ENCODE measurements at regions not wholly inside any gene's neighbourhood (a gene's known extent, or its start where the extent isn't known, plus 50 kb on each side); places are given as distances from the start of the nearest gene placed in this dataset.
A peak's percentile ranks its signal among the peaks of the same experiment; 100 is the strongest.

DNA sequence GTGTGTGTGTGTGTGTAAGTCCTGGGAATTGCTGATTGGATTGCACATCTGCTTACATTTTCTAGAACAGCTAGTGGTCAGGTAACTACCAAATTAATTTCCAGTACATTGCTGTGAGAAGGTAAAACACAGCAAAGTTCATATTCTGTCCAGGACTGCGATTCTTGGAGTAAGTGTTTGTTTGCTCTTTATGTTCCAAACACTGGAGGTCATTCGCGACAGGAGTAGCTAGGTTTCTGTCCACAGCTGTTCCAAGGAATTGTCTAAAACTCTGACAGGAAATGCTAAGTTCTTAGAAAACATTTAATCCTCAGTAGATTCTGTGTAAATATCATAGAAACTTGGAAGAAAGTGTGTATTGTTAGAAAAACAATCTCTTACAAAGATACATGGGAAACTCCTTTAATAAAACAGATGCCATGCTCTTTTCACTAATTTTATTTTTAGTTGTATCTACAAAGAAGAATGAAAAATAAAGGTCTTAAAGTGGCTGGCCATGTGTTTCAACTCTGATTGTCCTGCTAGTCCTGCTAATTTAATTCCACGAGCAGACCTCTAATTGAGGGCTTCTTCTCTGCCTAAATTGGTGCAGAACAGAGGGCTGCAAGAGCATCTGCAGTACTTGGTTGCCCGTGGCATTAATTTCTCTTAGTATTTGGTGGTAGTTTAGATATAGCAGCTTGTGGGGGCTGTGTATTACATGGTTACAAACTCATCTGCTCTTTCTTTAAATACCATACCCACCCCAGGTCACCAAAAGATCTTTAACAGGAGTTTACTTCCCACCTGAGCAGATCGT is 464.5 kb downstream of the RASEF start:
- DNase-seq: peak; percentile 56

DNA sequence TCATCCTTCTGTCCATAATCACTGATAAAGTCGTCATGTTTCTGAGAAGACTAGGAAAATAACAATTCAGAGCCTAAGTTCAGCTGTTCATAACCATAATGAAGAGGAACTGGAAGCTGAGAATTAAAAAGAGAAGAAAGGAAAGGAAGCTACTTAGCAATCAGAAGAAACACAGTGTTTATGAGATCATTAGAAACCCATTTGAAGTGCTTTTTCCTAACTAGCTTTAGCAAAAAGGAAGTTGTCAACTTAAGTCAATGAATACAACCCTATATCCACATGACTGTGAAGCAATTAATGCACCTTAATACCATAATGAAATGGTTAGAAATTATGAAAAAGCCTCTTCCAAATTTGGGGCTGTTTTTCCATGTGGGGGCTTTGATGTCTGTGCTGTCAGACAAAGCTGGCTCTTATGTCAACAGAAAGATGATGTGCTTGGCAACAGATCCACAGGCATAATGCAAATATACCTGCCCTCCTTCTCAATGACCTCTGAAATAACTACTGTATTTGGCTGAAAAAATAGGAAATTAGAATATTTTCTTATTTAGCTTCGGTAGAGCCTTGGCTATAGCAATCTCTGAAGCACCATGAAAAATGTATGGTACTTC is 463.5 kb downstream of the RASEF start:
- DNase-seq: peak; percentile 75

DNA sequence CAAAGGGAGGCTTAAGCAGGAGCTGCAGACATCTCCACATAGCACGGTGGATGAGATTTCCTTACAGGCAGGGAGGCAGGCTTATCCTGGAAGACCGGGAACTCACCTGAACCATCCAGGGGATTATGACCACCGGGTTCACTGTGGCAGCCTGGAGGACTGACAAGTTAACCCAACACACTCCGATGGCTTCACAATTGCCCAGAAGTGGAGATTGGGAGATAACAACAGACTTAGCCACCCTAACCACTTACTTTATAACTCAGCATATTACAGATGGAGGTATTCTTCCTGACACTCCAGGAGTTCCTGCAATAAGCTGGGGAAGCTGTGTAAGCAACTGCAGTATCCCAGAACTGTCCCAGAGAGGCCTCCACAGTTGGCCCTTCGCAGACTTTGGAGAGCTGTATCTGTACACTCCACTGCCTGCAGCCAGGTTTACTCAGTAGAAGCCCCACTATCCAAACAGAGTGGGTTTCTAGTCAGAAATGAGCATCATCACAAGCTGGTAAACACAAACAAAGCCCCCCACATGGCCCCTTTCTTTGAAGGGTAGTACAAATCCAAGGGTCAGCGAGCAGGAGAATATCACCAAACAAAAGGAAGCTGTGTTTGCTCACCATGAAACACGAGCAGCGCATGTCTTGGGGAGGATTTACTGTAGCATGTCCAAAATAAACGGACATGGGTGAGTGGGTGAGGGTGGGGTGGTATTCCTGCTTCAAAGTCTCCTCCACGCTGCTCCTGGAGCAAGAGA is 462.2 kb downstream of the RASEF start:
- DNase-seq: peak; percentile 67

DNA sequence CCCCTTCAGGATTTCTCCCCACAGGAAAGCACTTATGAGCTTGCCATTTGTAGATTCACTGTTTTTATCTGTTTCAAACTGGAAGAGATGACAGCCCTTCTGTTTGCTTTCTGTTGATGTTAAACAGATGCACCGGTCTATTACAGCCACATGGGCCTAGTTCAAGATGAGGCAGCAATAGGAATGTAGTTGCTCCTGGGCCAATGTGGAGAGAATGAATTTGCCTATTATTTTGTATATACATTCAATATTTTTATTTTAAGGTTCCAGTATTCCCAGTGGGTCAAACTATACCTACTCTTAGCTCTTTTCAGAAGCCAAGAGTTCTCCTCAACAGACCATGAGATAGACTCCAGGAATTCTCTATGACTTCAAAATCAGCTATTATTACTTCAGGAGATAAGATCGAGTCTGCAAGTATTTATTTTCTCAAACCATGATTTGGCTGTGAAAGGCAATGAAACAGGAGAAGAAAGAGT is 461.6 kb downstream of the RASEF start:
- peak; percentile 67 for DNase-seq

DNA sequence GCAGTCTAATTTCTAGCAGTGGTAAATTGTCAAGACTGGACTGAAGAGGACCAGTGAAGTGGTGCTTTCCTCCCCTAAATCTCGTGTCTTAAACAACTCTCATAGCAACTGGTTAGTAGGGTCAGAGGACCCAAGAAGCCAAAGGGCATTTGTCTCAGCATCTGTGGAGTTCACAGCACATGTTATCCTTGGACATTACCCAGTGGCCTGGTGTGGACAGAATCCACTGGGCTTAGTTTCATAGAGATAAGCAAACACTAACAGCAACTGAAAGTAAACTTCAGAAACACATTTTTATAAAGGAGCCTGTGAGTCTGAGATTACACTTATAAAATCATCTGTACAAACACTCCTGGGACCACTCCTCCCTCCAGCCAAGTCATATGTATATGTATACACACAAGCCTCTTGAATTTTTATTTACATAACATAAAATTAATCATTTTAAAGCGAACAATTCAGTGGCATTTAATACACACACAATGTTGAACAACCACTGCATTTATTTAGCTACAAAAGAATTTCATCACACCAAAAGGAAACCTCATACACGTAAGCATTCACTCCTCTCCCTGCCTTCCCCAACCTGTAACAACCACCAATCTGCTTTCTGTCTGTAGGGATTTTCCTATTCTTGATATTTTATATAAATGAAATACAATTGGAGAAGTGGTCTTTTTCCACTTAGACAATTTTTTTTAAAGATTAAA is 457.8 kb downstream of the RASEF start:
- peak; percentile 28 for DNase-seq

DNA sequence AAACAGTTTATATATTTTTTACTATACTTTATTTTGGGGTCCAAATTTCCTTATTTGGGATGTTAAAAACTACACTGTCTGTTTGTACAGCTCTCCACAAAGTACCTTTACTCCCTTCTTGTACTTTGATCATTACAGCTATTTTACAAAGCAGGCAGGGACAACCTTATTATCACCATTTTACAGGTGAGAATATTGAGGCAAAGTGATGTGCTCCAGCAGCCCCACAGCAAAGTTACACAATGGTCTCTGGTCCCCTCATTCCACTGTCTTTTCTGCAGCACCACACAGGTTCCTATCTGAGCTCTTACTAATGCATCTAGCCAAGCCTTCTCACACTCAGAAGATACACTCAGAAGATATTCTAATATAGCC is 457.3 kb downstream of the RASEF start:
- no peak for DNase-seq

DNA sequence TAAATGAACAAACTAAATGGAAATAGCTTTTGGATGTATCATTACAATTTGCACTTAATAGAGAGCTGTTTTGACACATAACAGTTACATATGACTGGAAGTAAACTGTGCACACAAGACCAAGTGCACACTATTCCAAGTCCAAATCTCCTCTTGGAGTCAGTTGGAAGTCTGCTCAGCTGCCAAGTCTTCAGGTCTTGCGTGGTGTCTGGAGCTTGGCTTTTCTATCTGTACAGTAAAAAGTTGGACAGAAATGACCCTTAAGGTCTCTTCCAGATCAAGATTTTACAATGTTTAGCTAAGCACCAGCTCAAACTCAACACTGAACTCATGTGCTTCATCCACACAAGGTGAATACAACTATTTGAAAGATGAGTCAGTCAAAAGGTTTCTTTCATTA is 456.9 kb downstream of the RASEF start:
- DNase-seq: no peak

DNA sequence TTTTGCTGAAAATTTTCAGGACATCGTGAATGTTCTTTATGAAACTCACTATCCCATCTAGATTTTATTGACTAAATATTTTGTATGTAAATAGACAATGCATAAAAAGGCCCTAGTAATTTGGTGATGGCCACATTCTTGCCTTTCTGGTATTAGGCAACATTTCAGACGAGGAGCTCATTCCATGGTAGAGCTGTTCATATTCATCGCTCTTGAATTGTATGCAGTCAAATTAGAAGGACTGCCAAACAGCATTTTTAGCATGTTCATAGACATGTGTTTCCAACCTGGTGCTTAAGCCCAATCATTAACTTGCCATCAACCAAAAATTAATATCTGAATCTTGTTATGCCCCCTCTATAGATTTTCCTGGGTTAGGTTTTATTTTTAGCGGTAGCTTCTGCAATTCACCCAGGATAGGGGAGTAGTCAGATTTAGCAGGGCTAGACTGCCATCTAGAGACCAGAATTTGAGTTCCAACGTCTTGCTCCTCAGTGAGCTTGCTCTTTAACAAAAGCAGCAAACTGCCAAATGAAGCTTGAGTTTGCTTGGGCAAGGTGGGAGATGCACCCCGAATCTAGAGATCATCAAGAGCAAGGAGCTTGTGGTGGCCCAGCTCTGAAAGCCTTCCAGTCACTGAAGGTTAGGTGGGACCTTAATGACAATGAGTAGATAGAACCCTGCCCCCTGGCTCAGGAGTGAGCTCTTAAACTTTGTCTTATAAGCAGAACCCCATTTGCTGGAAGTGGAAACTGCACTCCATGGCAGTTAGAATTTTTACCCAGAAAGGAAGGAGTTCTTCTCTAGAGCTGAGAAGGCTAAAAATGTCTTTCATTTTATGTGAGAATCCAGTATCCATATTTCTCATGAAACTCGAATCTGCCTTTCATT is 456.2 kb downstream of the RASEF start:
- peak; percentile 52 for DNase-seq

DNA sequence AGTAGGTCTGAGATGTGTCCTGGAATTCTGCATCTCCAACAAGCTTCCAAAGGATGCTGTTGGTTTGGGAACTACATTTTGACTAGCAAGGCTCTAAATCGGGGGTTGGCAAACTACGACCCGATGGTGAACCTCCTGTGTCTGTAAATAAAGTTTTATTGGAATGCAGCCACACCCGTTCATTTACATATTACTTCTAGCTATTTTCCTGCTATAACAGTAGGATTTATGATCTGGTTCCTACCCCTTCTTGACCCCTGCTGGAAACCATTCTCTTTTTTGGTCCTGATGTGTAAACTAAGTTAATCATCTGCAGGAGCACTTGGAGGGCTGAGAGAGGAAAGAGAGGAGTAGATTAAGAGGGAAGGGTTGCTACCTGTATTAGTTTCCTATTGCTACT is 454.5 kb downstream of the RASEF start:
- DNase-seq: no peak

DNA sequence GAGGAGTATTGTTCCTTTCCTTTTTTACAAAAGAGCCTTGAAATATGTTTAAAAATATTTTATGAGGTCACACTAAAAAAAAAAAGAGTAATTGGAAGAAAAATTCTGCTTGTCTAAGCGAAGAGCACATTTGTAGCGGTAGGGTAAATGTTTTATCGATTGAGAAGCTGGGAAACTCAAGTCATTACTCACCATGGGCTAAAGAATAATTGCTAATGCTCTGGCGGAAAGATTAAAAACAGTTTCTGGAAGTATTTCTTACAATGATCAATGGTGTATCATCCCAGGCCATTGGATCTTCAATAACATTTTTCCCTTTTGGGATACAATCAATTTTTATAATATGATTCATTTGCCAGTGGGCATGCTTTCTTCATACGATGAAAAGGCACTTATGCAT is 450.0 kb downstream of the RASEF start:
- no peak for DNase-seq

DNA sequence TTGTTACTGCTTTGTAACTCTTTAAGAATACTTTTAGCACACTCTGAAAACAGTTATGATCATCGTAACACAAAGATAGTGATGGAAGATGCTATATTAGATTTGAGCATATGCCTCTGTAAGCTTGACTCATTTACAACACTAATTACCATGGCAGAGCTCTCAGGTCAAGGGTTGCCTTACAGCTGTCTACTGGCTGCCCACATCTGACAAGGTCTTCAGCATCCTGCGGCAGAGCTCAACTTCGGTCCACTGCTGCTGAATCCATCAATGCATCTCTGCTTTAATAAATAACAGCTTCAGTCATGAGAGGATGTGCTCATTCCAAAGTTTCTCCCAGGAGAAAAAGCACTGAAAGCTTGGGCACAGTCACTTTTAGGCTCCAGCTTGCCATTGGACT is 449.4 kb downstream of the RASEF start:
- no peak for DNase-seq

DNA sequence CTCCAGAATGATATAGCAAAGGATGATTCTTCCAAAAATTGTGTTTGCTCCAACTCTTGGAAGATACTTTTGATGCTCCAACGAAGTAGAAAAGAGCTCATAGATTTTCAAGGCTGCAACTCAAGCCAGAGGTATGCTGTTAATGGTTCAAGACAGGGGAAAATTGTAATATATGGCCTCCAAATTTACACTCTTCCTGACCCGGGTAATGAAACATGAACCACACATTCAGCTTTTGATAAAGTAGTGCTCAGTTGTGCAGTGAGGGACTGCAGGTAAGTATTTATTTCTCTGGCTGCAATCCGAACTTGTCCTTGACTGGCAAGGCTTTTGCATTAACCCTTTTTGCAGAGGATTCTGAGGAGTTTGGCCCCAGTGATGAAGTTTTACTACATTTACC is 446.4 kb downstream of the RASEF start:
- DNase-seq: no peak

DNA sequence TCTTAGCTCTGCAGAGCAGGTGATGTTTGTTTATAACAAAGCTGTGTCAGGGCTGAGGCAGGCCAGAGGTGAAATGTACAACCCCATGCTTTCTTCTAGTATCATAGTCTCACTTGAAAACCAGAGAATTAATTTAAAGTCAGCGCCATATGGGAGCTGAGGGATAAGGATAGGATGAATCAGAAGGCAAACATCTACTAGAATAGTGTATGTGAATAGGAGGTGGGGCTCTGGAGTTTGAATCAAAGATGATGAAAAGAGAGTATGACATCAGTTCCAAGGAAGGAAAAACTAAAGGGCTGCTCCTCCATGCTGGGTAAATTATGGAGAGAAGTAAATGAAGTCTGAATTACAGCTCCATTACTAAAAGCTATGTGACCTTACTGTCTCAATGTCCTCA is 441.5 kb downstream of the RASEF start:
- DNase-seq: peak; percentile 95

DNA sequence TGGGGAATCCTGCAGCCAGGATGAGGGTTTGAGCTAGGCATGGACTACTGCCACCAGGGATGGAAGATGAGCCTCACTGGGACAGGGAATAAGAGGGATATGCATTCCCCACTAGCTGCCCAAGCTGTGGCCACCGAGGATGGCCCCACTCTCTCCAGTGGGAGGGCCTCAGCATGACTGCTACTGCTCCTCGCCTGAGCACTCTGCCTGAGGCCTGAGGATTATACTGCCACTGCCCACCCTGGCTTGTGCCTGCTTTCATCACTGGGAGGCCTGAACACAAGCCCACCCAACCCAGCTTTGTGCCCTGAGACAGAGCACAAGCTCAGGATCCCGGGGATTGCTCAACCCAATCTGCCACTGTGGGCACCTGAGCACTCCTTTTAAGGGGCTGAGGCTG is 425.6 kb downstream of the RASEF start:
- DNase-seq: no peak

DNA sequence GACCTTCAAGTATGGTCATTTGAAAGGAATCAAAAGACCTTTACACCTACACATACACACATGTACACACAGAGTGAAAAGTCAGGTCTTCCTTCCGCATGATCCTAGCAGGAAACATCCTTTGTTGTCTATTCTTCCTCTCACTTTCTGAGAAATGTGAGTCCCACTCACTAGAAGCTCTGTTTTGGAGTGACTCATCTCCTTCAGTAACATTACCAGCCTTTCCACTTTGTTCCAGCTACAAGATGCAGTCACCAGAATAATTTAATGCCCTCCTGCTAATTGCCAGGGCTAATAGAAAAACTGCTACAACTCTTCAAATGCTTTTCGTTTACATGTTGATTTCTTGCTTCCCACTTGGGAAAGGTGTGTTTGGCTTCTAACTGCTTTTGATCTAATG is 417.3 kb downstream of the RASEF start:
- no peak for DNase-seq

DNA sequence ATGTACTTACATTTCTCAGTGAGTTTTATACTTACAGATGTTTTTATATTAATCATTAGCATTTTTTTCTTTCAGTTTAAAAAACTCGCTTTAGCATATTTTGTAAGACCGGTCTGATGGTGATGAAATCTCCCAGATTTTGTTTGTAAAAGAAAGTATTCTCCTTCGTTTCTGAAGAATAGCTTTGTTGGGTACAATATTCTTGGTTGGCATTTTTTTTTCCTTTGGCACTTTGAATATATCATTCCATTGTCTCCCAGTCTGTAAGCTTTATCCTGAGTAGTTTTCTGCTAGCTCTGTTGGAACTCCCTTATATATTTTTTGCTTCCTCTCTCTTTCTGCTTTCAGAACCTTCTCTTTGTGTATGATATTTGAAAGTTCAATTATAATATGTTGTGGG is 412.6 kb downstream of the RASEF start:
- no peak for DNase-seq

DNA sequence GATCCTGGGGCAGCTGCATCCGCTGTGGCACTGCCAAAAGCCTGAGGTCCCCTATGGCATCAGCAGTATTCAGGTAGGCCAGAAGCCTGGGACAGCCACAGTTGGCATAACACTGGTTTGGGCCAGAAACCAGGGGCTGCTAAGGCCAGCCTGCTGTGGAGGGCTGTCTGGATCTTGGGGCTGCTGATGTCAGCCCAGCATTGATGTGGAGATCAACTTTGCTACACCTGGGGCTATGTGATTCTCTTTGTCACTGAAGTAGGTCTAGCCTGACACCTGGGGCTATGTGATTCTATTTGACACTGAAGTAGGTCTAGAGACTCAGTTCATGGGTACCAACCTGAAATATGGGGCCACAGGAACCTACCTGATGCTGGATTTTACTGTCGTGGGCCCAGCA is 411.5 kb downstream of the RASEF start:
- no peak for DNase-seq

DNA sequence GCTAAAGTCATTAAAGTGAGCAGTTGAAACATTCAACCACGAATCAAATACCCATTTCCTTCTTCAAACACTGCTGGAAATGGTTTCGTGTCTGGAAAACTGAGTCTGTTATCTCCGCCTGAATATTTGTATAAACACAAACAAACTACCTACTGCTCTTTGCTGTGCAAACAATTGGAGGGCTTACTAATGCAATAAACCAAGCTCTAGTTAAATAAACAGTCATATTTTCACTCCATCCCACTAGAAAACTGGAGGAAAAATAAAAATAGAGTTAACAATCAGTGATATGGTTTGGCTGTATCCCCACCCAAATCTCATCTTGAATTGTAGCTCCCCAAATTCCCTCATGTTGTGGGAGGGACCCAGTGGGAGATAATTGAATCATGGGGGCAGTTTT is 397.6 kb downstream of the RASEF start:
- peak; percentile 27 for DNase-seq

DNA sequence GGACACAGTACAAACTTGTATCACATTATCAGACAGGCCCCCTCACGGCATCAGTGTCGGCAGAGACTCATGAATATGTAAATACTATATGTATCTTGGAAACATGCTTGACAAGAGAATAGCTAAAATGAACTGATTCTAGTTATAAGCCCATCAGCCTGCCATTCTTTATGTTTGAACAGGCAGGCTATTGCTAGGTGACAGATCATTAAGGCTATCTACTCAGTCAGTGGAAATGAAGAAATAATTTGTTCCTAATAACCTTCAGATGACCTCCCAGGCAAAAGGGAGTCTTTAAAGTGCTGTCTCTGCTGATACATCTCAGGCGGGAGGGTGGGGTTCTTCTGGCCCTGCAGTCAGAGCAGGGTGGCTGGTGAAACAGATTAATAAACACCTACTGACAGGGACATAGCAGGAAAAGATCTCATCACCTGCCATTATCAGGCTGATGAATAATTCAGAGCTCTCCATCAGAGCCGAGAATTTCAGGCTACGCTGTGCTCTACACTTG is 394.2 kb downstream of the RASEF start:
- peak; percentile 13 for DNase-seq

DNA sequence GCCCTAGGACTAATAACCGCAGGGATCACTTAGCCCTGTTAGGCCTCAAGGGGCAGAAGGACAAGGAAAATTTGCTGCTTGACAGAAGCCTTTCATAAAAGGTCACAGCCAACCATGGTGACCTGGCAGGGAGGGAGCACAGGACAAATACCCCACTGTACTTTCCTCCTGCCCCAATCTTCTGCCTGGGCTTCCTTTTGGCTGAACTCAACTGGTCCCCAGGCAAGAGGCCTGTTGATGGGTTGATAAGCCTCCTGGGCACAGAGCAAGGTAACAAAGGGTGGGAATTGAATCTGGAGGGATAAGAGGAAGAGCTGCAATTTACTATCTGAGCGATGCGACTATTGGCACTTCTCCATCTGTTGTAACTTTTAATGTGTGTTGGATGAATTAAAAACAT is 392.9 kb downstream of the RASEF start:
- DNase-seq: no peak

DNA sequence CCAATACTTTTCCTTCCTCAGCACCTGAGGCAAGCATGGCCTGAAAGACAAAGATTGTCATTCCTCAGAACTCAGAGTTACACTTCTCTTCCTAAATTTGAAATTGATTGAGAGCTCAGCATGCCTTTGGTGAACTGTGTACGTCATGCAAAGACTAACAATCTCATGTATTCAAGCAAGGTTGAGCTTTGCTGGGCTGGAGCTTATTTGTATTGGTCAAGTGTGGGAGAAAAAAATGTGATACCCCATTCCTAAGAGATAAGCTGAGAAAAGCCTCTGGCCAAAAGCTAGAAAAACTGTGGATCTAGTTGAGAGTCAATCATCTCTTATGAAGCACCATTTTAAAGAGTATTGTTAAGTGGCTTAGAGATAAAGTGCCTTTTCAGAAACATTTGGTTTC is 392.2 kb downstream of the RASEF start:
- no peak for DNase-seq

DNA sequence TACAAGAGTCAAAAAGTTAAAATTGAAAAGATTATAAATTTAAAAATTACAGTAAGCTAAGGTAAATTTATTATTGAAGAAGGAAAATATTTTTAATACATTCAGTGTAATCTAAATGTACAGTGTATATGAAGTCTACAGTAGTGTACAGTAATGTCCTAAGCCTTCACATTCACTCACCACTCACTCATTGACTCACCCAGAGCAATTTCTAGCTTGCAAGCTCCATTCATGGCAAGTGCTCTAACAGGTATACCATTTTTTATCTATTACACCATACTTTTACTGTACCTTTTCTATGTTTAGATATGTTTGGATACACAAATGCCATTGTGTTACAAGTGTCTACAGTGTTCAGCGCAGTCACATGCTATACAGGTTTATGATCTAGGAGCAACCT is 389.7 kb downstream of the RASEF start:
- DNase-seq: no peak
